Activated naive CD4-positive, alpha-beta T cell treated with Interleukin-2 at 50 U/mL for 16 hours (primary cell): ENCODE measurements at regions not wholly inside any gene's neighbourhood (a gene's known extent, or its start where the extent isn't known, plus 50 kb on each side); places are given as distances from the start of the nearest gene placed in this dataset.
"Not testable (repeated sequence)": the region's sequence is repeated elsewhere in the genome, so short reads cannot be mapped to it uniquely, and the experiment has no call there.

Source experiments
- DNase-seq: peaks from one replicate; pipeline ENCODE4 v3.0.0-alpha.2; 2020

DNA sequence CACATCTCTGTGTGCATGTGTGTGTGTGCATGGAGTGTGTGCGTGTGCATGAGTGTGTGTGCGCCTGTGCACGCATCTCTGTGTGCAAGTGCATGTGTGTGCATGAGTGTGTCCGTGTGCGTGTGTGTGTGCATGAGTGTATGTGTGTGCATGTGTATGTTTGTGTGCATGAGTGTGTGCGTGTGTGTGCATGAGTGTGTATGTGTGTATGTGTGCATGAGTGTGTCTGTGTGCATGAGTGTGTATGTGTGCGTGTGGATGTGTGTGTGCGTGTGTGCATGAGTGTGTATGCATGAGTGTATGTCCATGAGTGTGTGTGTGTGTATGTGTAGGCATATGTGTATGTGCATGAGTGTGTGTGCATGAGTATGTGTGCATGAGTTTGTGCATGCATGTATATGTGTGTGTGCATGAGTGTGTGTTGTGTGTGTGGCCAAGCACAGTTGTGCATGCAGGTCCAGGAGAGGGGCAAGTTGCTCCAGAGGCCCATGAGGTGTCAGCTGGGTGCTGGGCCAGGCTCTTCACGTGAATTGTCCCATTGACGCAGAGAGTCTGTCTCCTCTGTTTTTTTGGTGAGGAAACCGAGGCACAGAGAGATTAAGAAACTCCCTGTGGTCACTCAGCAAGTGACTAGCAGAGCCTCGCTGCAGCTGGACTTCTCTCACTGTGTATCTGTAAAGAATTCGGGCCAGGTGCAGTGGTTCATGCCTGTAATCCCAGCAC lies 75.5 kb downstream of the ASB1 start:
- DNase-seq: no peak

DNA sequence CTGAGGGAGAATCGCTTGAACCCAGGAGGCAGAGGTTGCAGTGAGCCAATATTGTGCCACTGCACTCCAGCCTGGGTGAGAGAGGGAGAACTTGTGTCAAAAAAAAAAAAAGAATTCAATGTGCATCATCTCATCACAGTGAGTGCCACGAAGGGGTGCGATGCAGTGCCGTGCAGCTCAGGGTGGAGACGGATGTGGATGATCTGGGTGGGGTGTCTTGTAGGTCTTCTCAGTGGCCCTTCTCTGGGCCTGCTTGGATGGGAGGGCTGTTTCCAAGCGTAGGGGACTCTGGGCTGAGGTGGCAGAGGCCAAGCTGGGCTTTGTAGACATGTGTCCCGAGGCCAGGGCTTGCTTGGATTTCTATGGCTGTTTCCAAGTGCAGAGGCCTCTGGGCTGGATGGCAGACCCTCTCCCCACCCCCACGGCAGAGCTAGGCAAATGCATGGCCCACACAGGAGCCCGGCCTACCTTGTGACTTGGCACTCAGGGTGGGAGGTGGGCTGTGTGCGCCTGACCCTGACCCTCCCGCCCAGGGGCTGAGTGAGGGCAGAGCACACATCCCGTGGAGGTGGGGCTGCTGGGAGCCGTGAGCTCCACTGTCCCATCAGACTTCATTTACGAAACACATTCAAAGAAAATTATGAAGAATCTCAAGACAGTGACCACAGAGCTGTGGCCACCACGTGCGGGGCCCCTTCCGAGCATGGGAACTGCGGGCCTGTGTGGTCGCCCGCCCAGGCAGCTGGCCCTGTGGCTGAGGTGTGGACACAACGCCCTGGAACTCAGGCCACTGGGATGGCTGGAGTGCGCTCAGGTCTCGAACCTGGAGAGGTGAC lies 76.4 kb downstream of the ASB1 start:
- no peak for DNase-seq

DNA sequence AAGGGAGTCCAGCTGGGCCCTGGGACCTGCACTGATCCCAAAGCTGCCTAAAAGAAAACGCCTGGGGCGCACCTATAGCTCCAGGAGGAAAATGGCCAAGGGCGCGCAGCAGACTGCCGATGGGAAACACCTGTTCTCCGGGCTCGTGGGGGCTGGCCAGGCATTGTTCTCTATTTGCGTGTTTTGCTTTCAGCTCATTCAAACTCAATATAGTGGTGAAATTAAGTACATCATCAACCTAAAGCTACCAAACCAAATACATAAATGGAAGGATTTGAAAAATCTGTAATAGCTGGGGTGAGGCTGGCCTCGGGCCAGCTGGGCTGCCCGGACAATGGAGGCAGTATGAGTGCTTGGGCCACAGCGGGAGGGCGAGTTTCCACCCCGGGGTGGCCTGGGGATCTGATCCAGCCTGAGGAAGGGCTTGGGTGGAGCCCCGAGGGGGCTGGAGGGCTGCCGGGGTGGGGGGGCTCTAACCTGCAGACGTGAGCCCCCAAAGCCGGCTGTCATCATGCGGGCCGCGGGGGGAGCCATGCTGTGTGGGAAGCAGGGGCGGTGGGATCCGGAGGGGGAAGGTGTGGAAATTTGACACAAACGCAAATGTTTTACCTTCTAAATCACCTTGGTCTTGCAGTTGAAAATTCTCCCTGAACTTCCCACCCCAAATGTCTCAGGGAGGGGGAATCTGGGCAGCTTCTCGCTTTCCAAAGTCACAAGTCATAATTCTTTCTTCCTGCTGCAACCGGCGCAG lies 77.6 kb downstream of the ASB1 start:
- DNase-seq: no peak

DNA sequence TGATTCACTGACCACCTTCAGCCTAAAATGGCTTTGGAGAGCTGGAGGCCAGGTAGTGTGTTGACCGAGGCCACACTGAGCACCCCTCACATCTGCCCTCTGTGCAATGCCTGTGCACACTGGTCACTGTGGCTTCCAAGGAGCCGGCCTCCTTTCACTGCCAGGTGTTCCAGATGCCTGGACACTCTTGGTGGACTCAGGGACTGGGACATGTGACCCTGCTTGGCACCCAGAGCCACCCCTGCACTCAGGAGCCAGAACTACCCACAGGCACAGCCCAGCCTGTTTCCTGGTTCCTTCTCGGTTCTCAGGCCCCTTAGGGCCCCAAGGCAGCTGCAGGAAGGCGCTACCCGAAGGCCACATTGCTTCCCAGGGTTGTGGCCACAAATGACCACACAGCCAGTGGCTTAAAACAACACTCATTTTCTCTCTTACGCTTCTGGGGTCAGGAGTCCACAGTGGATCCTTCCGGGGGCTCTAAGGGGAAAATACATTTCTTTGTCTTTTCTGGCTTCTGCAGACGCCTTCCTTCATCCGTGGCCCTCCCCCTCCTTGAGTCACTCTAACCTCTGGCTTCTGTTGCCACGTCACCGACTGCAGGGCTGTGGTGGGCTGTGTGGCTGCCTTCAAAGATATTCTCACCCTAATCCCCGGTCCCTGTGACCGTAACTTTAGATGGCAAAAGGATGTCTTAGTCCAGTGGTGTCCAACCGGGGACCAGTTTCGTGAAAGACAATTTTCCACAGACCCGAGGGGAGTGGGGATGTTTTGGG lies 78.6 kb downstream of the ASB1 start:
- DNase-seq: no peak

DNA sequence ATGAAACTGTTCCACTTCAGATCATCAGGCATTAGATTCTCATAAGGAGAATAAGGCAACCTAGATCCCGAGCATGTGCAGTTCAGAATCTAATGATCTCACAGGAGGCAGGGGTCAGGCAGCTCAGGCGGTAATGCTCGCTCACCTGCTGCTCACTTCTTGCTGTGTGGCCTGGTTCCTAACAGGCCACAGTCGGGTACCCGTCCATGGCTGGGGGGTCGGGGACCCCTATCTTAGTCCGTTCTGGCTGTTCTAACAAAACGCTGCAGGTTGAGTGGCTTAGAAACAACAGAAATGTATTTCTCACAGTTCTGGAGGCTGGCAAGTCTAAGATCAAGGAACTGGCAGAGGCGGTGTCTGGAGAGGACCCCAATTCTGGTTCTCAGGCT lies 79.2 kb downstream of the ASB1 start:
- DNase-seq: no peak

DNA sequence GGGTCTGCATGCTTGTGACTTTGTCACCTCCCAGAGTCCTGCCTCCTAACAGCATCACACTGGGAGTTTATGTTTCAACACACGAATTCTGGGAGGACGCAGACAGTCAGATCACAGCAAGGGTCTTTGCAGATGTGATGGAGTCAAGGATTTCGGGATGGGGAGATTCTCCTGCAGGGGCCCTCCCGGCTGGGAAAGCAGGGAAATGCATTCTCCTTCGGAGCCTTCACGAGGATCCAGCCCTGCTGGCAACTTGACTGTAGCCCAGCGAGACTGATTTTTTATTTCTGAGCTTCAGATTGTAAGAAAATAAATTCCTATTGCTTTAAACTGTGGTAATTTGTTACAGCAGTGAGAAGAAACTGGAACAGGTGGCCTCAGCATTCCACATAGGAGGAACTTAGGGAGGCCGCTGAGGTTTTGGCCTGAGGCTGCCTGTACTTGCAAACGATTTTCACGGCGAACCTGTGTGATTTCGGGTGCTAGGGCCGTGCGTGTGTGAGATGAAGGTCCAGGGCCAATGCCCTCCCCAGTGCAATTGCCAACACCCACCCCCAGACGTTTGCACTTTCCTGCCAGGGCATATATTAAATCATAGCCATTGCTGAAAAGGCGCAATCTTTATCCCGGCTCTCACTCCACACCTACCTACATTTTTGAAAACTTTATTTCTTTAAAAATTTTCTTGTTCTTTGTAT lies 79.8 kb downstream of the ASB1 start:
- DNase-seq: no peak

DNA sequence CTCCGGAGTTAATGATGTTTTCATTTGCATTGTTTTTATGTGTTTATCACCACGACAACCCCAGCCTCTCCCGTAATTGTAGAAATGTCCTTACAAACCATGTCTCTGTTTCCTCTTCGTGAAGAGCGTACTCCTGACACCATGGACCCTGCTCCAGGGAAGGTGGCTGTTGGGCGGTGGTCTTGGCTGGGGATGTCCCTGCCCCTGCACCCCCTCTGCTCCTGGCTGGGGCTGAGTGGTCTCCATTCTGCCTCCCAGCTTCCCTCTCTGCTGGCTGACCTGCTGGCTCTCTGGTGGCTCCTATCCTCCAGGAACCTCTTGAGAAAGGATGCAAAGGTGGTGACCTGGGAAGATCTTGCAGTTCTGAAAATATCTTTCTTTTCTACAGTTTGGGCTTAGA lies 81.1 kb downstream of the ASB1 start:
- no peak for DNase-seq

DNA sequence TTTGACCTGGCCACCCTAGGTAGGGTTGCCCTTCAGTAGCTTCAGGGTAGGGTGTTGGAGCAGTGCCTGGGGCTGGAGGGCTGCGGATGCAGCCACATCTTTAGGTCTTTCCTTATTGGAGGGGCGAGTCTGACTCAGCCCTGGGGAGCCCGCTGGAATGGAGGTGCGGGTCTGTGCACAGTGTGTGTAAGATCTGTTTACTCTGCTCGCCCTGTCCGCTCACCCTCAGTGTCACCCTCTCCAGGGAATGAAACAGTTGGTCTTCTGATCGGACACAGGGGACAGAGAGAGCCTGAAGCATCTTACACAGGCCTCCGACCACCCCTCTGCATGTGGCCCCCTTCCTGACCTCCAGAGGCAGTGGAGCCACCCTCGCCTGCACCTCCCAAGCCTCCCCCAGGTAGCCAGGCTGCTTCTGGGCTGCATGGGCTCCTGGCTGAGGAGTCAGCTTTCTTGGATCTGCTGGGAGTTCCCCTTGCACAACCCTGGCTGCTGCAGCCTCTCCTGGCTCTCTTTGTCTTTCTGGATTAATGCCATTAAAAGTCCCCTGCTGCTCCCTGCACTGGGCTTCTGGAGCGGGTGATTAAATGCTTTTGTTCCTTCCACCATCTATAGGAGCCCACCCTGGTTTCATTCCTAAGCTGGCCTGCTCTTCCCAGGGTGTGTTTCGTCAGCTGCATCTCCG lies 82.6 kb downstream of the ASB1 start:
- no peak for DNase-seq

DNA sequence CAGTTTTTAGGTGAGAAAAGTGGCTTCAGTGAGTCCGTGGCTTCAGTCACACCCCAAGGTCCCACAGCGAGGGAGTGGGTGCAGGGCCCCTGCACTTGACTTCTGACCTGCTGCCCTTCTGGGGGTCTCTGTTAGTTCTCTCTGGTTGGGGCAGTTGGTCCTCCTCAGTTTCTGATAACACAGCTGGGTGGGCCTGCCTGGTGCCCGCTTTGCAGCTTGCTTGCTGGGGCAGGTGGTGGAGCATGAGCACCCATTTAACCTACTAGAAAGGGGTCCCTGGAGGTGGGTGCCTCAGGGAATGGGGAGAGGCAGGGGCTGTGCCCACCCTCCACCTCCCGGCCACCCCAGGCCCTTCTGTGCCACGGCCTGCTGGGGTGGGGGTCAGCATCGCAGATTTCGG lies 83.2 kb downstream of the ASB1 start:
- no peak for DNase-seq

DNA sequence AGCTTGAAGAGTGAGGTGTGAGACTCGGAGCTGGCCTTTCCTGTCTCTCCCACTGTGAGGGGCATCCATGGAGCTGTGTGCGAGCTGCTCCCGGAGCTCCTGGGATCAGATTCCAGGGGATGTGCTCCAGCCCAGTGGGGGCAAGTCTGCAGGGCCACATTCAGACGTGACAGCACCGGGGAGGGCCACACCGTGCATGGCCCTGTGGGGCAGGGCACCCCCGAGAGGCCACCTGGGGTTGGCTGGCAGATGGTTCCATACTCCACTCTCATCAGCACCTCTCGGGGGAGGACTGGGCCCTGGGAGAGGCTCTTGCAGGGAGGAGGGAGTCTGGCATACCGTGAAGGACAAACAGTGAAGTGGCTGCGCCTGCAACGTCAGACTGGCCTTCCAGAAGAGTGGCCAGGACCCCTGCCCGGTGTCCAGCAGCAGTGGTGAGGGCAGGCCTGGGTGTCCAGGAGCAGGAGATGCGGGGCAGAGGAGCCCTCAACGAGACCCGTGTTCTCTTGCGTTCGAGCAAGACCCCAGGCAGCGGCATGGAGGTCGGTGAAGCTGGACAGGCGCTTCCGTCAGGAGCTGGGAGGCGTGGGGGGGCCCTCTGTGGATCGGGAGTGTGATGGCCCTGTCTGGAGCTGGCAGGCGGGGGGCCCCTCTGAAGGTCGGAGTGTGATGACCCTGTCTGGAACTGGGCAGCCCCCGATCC lies 84.3 kb downstream of the ASB1 start:
- no peak for DNase-seq

DNA sequence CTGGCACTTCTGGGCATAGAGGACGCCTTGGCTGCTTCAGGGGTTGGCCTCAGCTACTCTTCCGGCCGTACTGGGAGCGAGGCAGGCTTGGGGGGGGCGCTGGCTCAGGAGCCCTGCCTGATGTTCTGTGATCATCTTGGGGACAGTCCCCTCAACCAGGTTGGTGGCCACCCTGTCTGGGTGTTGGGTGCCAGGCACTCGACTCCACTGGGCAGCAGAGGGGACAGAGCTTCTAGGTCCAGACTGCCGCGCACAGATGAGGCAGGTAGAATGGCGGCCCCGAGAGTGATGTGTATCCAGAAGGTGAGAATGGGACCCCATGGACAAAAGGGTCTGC lies 84.9 kb downstream of the ASB1 start:
- no peak for DNase-seq

DNA sequence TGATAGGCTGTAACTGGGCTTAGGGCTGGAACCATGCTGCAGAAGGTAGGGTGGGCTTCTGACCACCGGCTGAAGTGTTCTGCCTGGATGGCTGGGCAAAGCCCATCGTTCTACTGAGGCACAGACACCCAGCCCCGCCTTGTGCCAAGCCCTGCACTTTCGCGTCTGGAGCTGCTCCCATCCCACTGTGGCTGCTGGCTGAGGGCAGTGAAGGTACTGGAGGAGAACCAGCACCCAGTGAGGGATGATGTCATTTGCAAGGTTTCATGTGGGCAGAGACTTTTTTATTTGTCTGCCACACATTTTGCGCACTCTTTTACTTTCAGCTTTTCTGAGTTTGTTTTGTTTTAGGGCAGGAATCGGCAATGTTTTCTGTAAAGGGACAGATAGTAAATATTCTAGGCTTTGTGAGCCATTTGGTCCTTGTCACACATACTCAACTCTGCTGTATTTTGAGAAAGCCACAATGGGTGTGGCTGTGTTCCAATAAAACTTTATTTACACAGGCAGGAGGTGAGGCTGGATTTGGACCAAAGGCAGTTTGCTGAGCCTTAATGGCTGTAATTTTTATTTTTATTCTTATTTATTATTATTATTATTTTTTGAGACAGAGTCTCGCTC lies 85.6 kb downstream of the ASB1 start:
- no peak for DNase-seq

DNA sequence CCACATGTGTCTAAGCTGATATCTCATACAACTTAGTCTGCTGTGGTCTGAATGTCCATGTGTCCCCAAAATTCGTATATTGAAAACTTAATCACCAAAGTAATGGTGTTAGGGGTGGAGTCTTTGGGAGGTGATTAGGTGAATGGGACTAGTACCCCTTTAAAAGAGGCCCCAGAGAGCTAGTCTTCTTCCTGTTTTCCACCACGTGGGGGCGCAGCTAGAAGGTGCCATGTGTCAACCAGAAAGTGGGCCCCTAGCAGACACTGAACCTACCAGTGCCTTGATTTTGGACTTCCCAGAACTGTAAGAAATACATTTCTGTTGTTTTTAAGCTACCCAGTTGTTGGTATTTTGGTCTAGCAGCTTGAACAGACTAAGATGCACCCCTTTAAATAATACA lies 86.6 kb downstream of the ASB1 start:
- peak; percentile 5 for DNase-seq

DNA sequence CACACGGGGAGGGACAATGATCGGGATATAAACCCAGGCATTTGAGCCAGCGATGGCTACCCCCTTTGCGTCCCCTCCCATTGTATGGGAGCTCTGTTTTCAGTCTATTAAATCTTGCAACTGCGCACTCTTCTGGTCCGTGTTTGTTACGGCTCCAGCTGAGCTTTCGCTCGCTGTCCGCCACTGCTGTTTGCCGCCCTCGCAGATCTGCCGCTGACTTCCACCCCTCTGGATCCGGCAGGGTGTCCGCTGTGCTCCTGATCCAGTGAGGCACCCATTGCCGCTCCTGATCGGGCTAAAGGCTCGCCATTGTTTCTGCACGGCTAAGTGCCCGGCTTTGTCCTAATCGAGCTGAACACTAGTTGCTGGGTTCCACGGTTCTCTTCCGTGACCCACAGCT lies 87.3 kb downstream of the ASB1 start:
- DNase-seq: not testable (repeated sequence)

DNA sequence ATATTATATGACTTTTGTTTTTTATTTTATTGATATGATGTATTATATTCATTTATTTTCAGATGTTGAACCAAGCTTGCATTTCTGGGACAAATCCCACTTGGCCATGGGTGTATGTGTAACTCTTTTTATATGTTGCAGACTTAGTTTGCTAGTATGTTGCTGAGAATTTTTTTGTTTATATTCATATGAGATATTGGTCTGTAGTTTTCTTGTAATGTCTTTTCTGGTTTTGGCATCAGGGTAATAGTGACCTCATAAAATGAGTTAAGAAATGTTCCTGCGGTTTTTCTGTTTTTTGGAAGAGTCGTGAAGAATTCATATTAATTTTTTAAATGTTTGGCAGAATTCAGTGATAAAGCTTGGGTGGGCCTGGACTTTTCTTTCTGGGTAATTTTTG lies 88.7 kb downstream of the ASB1 start:
- no peak for DNase-seq

DNA sequence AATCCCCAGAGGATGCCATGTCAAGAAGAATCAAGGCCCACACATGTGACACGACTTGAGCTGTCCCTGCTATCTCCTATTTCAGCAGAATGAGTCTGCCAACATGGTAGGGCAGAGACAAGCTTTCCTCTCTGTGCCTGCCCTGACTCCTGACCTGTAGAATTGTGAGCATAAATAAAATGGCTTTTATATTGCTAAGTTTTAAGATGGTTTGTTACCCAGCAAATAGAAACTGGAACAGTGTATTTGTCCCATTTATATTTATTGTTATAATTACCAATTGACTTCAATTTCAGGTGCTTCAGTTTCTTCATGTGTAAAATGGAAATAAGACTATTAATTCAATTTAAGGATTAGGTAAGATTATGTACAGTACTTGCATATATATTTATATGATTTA lies 90.5 kb downstream of the ASB1 start:
- no peak for DNase-seq

DNA sequence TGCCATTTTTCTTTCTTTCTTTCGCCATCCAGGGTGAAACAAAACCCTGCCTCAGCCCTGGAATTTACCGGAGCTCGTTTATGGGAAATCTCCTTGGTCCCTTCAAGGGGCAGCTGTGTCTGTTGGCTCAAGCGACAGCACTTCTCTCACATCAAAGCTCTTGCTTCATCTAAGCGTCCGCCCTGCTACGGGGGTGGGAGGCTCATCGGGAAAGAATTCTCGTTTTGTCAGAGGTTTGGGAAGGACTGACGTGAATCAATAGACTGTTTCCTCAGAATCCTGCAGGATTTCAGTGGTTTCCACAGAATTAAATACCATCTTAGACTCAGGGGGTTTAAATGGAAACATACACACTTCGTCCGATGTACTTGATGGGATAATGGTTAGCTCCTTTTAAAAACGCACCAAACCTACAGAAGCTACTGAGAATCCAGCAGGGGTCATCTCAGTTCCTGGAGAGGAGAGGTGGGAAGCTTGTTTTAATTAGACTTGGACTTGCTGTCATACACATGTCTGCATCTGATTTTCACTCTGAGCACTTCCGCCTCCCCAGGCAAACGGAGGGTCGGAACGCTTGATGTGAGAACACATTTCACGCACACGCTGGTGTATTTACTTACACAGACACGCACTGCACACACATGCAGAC lies 91.6 kb downstream of the ASB1 start:
- DNase-seq: no peak

DNA sequence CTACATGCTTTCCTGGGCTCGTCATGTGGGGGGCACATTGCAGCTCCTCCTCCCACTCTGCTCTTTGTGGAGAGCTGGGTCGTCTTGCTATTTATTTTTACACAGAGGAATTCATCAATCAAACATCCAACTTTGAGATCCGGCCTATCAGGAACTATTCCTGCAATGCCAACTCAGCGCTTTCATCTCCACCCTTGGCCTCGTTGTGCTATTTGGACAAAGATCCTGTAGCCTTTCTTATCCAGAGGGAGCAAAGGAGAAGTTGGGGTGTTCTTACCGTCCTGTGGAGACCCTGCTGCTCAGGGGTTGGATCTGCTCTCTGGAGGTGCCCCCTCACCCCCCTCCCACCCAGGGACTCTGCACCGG lies 92.1 kb downstream of the ASB1 start:
- no peak for DNase-seq

DNA sequence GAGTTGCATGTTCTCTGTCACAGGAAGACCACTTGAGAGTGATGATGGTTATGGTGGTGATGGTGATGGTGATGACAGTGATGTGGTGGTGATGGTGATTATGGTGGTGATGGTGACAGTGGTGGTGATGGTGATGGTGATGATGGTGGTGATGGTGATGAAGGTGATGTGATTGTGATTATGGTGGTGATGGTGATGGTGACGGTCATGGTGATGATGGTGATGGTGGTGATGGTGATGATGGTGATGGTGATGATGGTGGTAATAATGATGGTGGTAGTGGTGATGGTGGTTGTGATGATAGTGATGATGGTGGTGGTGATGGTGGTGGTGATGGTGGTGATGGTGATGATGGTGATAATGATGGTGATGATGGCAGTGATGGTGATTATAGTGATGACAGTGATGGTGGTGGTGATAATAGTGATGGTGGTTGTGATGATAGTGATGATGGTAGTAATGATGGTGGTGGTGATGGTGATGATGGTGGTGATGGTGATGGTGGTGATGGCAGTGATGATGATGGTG lies 93.7 kb downstream of the ASB1 start:
- no peak for DNase-seq

DNA sequence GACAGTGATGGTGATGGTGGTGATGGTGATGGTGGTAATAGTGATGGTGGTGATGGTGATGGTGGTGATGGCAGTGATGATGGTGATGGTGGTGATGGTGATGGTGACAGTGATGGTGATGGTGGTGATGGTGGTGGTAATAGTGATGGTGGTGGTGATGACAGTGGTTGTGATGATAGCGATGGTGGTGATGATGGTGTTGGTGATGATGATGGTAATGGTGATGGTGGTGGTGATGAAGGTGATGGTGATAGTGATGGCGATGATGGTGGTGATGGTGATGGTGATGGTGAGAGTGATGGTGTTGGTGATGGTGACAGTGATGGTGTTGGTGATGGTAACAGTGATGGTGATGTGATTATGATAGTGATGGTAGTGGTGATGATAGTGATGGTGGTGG lies 94.3 kb downstream of the ASB1 start:
- DNase-seq: no peak
